Neural cell (in vitro differentiated cells): ENCODE measurements at regions not wholly inside any gene's neighbourhood (a gene's known extent, or its start where the extent isn't known, plus 50 kb on each side); places are given as distances from the start of the nearest gene placed in this dataset.

Experiments used
- EZH2 ChIP-seq: fragments of 200-600, 300-800 bp; shearing (Covaris generic), sonication (generic); IDR thresholded peaks from 2 replicates; pipeline ENCODE4 v1.6.1; 2014; ENCODE audit warnings: antibody characterized with exemption, low read length, borderline replicate concordance, mild to moderate bottlenecking; ENCODE audit not compliant: insufficient read depth, poor library complexity, severe bottlenecking
- POLR2AphosphoS5 ChIP-seq: IDR thresholded peaks from 2 replicates; pipeline ENCODE4 v1.6.1; 2012
- TAF1 ChIP-seq: IDR thresholded peaks from 2 replicates; pipeline ENCODE4 v1.6.1; 2012; ENCODE audit warnings: low read depth
- TF ChIP-seq, protein P1 (sequence below): fragments of 450-650 bp; IDR thresholded peaks from 2 replicates; pipeline ENCODE4 v1.5.1; 2014; ENCODE audit warnings: antibody characterized with exemption, mild to moderate bottlenecking, moderate library complexity; ENCODE audit not compliant: poor library complexity, severe bottlenecking

DNA sequence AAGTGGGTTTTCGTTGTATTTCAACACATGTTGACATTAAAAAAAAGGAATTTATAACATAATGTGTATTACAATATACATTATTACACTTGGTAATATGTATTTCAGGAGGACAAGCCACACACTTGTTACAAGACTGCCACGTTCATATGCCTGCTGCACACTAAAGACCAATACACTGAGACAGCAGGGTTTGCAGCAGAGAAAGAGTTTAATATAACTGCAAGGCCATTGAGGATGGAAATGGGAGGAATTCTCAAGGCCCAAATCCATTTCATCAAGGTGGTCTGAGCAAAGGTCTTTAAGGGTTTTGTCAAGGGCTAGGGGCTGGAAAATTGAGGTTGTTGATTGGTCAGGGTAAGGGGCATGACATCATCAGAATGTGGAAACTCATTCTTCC lies 1017.8 kb upstream of the CDH10 start:
- TF ChIP-seq, protein P1, sequence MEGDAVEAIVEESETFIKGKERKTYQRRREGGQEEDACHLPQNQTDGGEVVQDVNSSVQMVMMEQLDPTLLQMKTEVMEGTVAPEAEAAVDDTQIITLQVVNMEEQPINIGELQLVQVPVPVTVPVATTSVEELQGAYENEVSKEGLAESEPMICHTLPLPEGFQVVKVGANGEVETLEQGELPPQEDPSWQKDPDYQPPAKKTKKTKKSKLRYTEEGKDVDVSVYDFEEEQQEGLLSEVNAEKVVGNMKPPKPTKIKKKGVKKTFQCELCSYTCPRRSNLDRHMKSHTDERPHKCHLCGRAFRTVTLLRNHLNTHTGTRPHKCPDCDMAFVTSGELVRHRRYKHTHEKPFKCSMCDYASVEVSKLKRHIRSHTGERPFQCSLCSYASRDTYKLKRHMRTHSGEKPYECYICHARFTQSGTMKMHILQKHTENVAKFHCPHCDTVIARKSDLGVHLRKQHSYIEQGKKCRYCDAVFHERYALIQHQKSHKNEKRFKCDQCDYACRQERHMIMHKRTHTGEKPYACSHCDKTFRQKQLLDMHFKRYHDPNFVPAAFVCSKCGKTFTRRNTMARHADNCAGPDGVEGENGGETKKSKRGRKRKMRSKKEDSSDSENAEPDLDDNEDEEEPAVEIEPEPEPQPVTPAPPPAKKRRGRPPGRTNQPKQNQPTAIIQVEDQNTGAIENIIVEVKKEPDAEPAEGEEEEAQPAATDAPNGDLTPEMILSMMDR: no peak
- TF ChIP-seq POLR2AphosphoS5 (no peak), EZH2 (no peak), TAF1 (no peak)
